Mucosa of descending colon (tissue), 3 donors: ENCODE measurements at regions not wholly inside any gene's neighbourhood (a gene's known extent, or its start where the extent isn't known, plus 50 kb on each side); places are given as distances from the start of the nearest gene placed in this dataset.
"Not testable (repeated sequence)": the region's sequence is repeated elsewhere in the genome, so short reads cannot be mapped to it uniquely, and the experiment has no call there.

Source experiments
- ATAC-seq: fragments of 200-7000 bp; cut with Tn5 transposase; one replicate; pipeline ENCODE4 v1.9.1; 2020; ENCODE audit warnings: mild to moderate bottlenecking, moderate library complexity
- DNase-seq, 3 donors: peaks; one replicate each; pipeline ENCODE4 v3.0.0-alpha.2; 2020
- H3K36me3 ChIP-seq: fragments of 200-600 bp; one replicate; pipeline ENCODE4 v1.8.0; 2021; ENCODE audit warnings: low read depth, mild to moderate bottlenecking
- H3K4me1 ChIP-seq: fragments of 200-600 bp; one replicate; pipeline ENCODE4 v1.8.0; 2021; ENCODE audit warnings: low read depth, mild to moderate bottlenecking
- H3K4me3 ChIP-seq: fragments of 200-600 bp; one replicate; pipeline ENCODE4 v1.8.0; 2021; ENCODE audit warnings: mild to moderate bottlenecking
- H3K9me3 ChIP-seq: fragments of 200-600 bp; one replicate; pipeline ENCODE4 v1.8.0; 2021; ENCODE audit warnings: mild to moderate bottlenecking
- intact Hi-C, 2 donors: fragments of 100-400 bp; cut with DNase I in 1 of 2; cut with micrococcal nuclease in 1 of 2; formaldehyde crosslinking; loops; one replicate each; pipeline versions ENCODE4 v1.11.0 to v1.11.1; 2022; cut with DNase I, micrococcal nuclease
- TF ChIP-seq, protein P1 (sequence below): fragments of 200-600 bp; IDR thresholded peaks from one replicate; pipeline ENCODE4 v1.8.0; 2022; ENCODE audit warnings: antibody characterized with exemption, mild to moderate bottlenecking
- donor health status: DM: no; HTN: no; CAD: no; lungs with moderate emphysema.
- donor health status: DM: no; HTN: no; CAD: no.
- donor health status: DM: no; HTN: yes; CAD: no.

DNA sequence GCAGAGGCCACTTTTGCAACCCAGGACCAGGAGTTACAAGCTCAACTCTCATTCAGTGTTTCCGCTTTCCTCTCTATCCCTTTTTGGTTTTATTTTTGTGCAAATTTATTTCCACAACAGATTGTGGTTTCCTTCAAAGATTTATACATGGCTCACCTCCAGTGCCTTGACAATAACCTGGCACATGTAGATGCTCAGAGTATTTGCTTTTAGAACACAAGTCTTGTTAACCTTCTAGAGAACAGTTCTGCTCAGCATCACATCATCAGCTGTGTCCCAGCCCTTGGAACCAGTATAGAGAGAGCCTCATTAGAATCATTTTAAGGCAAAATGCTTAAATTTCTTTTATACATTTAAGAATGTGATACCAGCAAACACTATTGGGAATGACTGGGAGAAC lies 133.7 kb downstream of the TENT5C start:
- intact Hi-C loops = no loop called here
- DNase-seq = no peak
- no peak for ATAC-seq
- TF ChIP-seq, protein P1, sequence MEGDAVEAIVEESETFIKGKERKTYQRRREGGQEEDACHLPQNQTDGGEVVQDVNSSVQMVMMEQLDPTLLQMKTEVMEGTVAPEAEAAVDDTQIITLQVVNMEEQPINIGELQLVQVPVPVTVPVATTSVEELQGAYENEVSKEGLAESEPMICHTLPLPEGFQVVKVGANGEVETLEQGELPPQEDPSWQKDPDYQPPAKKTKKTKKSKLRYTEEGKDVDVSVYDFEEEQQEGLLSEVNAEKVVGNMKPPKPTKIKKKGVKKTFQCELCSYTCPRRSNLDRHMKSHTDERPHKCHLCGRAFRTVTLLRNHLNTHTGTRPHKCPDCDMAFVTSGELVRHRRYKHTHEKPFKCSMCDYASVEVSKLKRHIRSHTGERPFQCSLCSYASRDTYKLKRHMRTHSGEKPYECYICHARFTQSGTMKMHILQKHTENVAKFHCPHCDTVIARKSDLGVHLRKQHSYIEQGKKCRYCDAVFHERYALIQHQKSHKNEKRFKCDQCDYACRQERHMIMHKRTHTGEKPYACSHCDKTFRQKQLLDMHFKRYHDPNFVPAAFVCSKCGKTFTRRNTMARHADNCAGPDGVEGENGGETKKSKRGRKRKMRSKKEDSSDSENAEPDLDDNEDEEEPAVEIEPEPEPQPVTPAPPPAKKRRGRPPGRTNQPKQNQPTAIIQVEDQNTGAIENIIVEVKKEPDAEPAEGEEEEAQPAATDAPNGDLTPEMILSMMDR = no peak
- H3K4me1 ChIP-seq = no peaks in the 10 kb centered on the region
- no peak overlapping the region for H3K4me3 ChIP-seq
- no peaks in the 10 kb centered on the region for H3K9me3 ChIP-seq
- H3K36me3 ChIP-seq = no peaks in the 10 kb centered on the region

DNA sequence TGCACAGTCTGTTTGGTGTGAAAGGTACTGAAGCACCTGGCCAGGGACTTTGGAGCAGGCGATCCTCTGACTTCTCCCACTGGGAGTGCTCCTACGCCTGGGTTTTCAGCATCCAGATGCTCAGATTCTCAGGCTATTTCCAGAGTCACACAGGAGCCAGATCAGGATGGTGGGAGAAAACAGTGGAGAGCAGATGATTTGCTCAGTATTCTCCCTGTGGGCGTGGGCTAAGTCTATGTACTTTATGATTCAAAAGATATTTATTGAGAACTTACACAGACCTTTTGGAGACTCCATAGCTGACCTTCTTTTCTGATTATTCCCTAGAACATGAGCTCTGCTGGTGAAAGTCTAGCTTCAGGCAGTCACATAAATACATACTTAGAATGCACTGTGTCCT lies 134.6 kb downstream of the TENT5C start:
- Histone ChIP-seq H3K4me3 (no peak overlapping the region), H3K36me3 (no peaks in the 10 kb centered on the region), H3K9me3 (no peaks in the 10 kb centered on the region), H3K4me1 (no peaks in the 10 kb centered on the region)
- DNase-seq (no peak), ATAC-seq (peak; percentile 26)
- intact Hi-C loops = no loop called here
- TF ChIP-seq, protein P1 = no peak

DNA sequence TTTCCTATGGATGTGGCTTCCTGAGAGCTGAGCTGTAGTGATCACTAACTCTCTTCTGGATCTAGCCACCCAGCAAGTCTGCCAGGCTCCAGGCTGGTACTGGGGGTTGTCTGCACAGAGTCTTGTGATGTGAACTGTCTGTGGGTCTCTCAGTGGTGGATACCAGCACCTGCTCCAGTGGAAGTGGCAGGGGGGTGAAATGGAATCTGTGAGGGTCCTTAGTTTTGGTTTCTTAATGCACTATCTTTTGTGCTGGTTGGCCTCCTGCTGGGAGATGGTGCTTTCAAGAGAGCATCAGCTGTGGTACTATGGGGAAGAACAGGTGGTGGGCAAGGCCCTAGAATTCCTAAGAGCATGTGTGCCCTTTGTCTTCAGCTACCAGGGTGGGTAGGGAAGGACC lies 140.7 kb downstream of the TENT5C start:
- H3K4me3 ChIP-seq, H3K4me1 ChIP-seq, H3K9me3 ChIP-seq, H3K36me3 ChIP-seq, DNase-seq, ATAC-seq, intact Hi-C loops: not testable (repeated sequence)

DNA sequence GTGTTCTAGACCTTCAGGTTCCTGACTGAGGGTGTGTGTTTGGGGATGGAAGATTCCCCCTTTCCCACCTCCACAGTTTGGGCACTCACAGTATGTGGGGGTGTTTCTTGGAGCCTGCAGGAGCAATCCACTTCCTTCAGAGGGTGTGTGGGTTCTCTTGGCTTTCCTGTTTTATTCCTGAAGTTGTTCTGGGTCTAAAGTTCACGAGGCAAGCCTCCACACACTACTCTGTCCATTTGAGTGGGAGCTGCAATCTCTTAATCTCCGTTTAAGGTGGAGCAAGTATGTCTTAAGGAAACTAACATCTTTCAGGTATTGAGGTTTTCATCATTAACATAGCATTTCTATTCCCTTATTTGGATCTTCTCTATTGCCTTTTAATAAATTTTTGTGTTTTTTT lies 141.8 kb downstream of the TENT5C start:
- peaks cover under 1% of the 10 kb centered on the region for H3K4me1 ChIP-seq
- peak; percentile 59 for ATAC-seq
- intact Hi-C loops = no loop called here
- no peak for DNase-seq
- TF ChIP-seq, protein P1 = no peak
- H3K4me3 ChIP-seq = no peak overlapping the region
- H3K36me3 ChIP-seq = no peaks in the 10 kb centered on the region
- H3K9me3 ChIP-seq = no peaks in the 10 kb centered on the region

DNA sequence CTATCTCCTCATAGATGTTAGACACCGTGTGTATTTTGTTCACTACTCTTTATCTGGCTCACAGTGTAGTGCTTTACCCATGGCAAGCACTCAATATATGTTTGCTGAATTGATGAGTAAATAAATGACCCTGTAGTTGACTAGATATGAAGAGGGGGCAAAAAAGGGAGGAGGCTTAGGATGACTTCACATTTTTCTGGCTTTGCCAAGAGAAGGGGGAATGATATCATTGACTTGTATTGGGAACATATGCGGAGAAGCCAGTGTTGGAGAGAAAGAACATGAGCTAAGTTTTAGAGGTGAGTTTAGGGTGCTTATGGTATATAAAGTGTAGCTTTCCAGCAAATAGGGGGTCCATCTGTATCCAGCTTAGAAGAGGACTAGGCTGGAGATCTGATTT lies 145.5 kb downstream of the TENT5C start:
- TF ChIP-seq, protein P1 = no peak
- intact Hi-C loops = loop anchor here (5.0 to 10.0 kb wide), 3 partner anchors 147 to 219 kb away; partner anchors contain the start of gene TENT5C (in 2 of the 2)
- ATAC-seq (no peak), DNase-seq (no peak)
- H3K4me1 ChIP-seq = peaks cover 12% of the 10 kb centered on the region
- H3K9me3 ChIP-seq = no peaks in the 10 kb centered on the region
- H3K36me3 ChIP-seq = no peaks in the 10 kb centered on the region
- no peak overlapping the region for H3K4me3 ChIP-seq

DNA sequence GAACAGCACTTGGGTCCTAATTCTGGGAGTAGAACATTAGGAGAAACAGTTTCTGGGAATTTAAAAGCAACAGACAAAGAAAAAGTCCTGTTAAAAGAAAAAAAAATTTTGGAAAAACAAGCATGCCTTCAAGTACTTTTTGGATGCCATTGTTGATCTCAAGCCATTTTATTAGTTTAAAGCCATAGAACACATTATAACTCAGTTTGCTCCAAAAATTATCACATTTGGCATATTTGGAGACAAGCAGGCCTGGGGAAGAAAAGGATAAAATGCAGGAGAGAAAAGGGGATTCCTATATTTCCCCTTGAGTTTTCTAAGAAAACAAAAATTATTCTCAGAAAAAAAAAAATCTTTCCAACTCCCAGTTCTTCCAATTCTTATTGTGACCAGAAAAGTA lies 146.8 kb downstream of the TENT5C start:
- no peak for DNase-seq
- TF ChIP-seq, protein P1 = no peak
- intact Hi-C loops = loop anchor here (5.0 to 10.0 kb wide), 3 partner anchors 148 to 220 kb away; partner anchors contain the start of gene TENT5C (in 2 of the 2)
- no peak for ATAC-seq
- Histone ChIP-seq H3K4me1 (peaks cover 12% of the 10 kb centered on the region), H3K4me3 (no peak overlapping the region), H3K36me3 (no peaks in the 10 kb centered on the region), H3K9me3 (no peaks in the 10 kb centered on the region)
